K562 (cell line): ENCODE measurements at regions not wholly inside any gene's neighbourhood (a gene's known extent, or its start where the extent isn't known, plus 50 kb on each side); places are given as distances from the start of the nearest gene placed in this dataset.

Experiments used
- ATAC-seq: fragments of 200-7000 bp; cut with Tn5 transposase; 3 replicates; pipeline ENCODE4 v1.9.1; 2020; ENCODE audit warnings: moderate library complexity
- BruUV-seq: library from RNA; stranded (reverse); fragments of 400-500 nt; replicated peaks from 2 replicates; lab custom pipeline; 2021; lab: Mats Ljungman, UMichigan
- CTCF ChIA-PET: fragments of 300-600 bp; formaldehyde crosslinking; extraction: SDS; loops from one replicate; lab custom pipeline; 2021; ENCODE audit warnings: low intra/inter-chr PET ratio; lab: Yijun Ruan, JAX
- POLR2A ChIA-PET: fragments of 300-600, 350-650 bp; sonication (Branson Sonifier 250); formaldehyde crosslinking; extraction: SDS; loops from one replicate; lab custom pipeline; 2021; ENCODE audit warnings: antibody characterized with exemption, inconsistent platforms; lab: Yijun Ruan, JAX
- DNase-seq, 4 experiments: peaks; one replicate each; pipeline versions ENCODE4 v3.0.0 to v3.0.0-alpha.2; 2011 to 2018; ENCODE audit warnings: low spot score in 3 of 4, mixed read lengths in 3 of 4; ENCODE audit errors: extremely low read depth in 1 of 4
- FAIRE-seq: peaks from 2 replicates; lab custom pipeline; 2011; peaks lifted over from hg19 to GRCh38; lab: Jason Lieb, UNC
- H2AFZ ChIP-seq: 2 replicates; pipeline ENCODE4 v1.6.0; 2011; ENCODE audit warnings: low read depth, low read length, control low read depth, inconsistent platforms
- H3K27ac ChIP-seq: fragments of 200-600 bp; 3 replicates; pipeline ENCODE4 v1.8.0; 2011; ENCODE audit warnings: low read depth, mild to moderate bottlenecking, control low read depth, inconsistent platforms, low read length, moderate library complexity, mixed read lengths; ENCODE audit errors: extremely low read depth
- H3K27me3 ChIP-seq, 2 experiments: fragments of 300-600 bp in 1 of 2; 2 replicates in 1 of 2; 3 replicates in 1 of 2; pipeline versions ENCODE4 v1.6.0 to v1.8.0; 2011; ENCODE audit warnings: inconsistent platforms in 2 of 2, low read length in 2 of 2, mild to moderate bottlenecking in 1 of 2, mixed read lengths in 1 of 2, moderate library complexity in 1 of 2; ENCODE audit not compliant: control insufficient read depth in 2 of 2, insufficient read depth in 2 of 2
- H3K36me3 ChIP-seq: fragments of 300-600 bp; 3 replicates; pipeline ENCODE4 v1.8.0; 2011; ENCODE audit warnings: mild to moderate bottlenecking, low read length, inconsistent platforms; ENCODE audit not compliant: control insufficient read depth, insufficient read depth
- H3K4me1 ChIP-seq, 2 experiments: fragments of 200-600 bp in 1 of 2; replicated peaks in 1 of 2; 2 replicates in 1 of 2; 3 replicates in 1 of 2; pipeline versions ENCODE4 v1.5.1 to v1.8.0; 2011; ENCODE audit warnings: inconsistent platforms in 2 of 2, low read length in 2 of 2, mild to moderate bottlenecking in 1 of 2, mixed read lengths in 1 of 2, moderate library complexity in 1 of 2; ENCODE audit not compliant: control insufficient read depth in 2 of 2, insufficient read depth in 2 of 2
- H3K4me2 ChIP-seq: 2 replicates; pipeline ENCODE4 v1.6.1; 2011; ENCODE audit warnings: low read length, control low read depth, inconsistent platforms, mixed read lengths; ENCODE audit not compliant: insufficient read depth
- H3K4me3 ChIP-seq: fragments of 200-600 bp; sonication (generic), shearing (Covaris generic); 2 replicates; pipeline ENCODE4 v1.5.1; 2016; ENCODE audit warnings: control low read depth, inconsistent platforms
- H3K79me2 ChIP-seq: fragments of 200-600 bp; 3 replicates; pipeline ENCODE4 v1.8.0; 2011; ENCODE audit warnings: low read length, inconsistent platforms; ENCODE audit not compliant: control insufficient read depth, insufficient read depth
- H3K9ac ChIP-seq, 2 experiments: 2 replicates each; pipeline versions ENCODE4 v1.6.0 to v1.6.1; 2011; ENCODE audit warnings: low read depth in 2 of 2, low read length in 2 of 2, control low read depth in 1 of 2, inconsistent platforms in 1 of 2, mild to moderate bottlenecking in 1 of 2, mixed read lengths in 1 of 2; ENCODE audit not compliant: insufficient read depth in 1 of 2
- H3K9me1 ChIP-seq: one replicate; pipeline ENCODE4 v1.6.0; 2011; ENCODE audit warnings: inconsistent platforms, mild to moderate bottlenecking, low read length, moderate library complexity; ENCODE audit not compliant: control insufficient read depth, insufficient read depth
- H3K9me3 ChIP-seq: replicated peaks from 2 replicates; pipeline ENCODE4 v1.5.1; 2011; ENCODE audit warnings: low read depth, low read length, inconsistent platforms; ENCODE audit not compliant: control insufficient read depth, insufficient read depth
- H4K20me1 ChIP-seq: replicated peaks from 2 replicates; pipeline ENCODE4 v1.6.1; 2011; ENCODE audit warnings: low read length, inconsistent platforms, mixed read lengths; ENCODE audit not compliant: control insufficient read depth, insufficient read depth
- CHD4 ChIP-seq: fragments of 200-600 bp; sonication (generic); IDR thresholded peaks from 3 replicates; pipeline ENCODE4 v1.6.1; 2012; ENCODE audit warnings: low read depth, mild to moderate bottlenecking, mixed read lengths, low read length, inconsistent platforms; ENCODE audit not compliant: insufficient read depth, insufficient replicate concordance, poor library complexity, severe bottlenecking
- RBFOX2 ChIP-seq: fragments of 200-400 bp; formaldehyde crosslinking; IDR thresholded peaks from 2 replicates; pipeline ENCODE4 v1.6.1; 2017; ENCODE audit warnings: low read depth, mild to moderate bottlenecking, low read length, moderate library complexity
- ZZZ3 ChIP-seq: fragments of 450-650 bp; IDR thresholded peaks from 2 replicates; pipeline ENCODE4 v1.6.1; 2016; ENCODE audit warnings: antibody characterized with exemption, mild to moderate bottlenecking, moderate library complexity
- WGBS: fragments of 100-300 bp; shearing (Covaris generic); methylation state at CpG from one replicate; pipeline ENCODE4 v1.1.6; 2016; ENCODE audit warnings: low coverage, mixed read lengths; ENCODE audit not compliant: insufficient coverage; ENCODE audit errors: missing lambda C conversion rate; 5-methylcytosine and 5-hydroxymethylcytosine counted together
- in situ Hi-C: fragments of 300-500 bp; cut with MboI; formaldehyde crosslinking; loops from 4 replicates; pipeline ENCODE4 v1.15.0; 2018; ENCODE audit warnings: inconsistent platforms, mixed read lengths
- intact Hi-C: fragments of 100-400 bp; cut with micrococcal nuclease; formaldehyde crosslinking; loops from 2 replicates; pipeline ENCODE4 v1.14.2; 2022

GRCh38 chr17:55897301-55897700 is 146.4 kb downstream of the PCTP start:
- Histone ChIP-seq H3K79me2 (no peaks in the 10 kb centered on the region), H3K4me2 (no peak overlapping the region), H4K20me1 (no peaks in the 10 kb centered on the region), H3K4me1 (no peaks in the 10 kb centered on the region), H3K27ac (no peak overlapping the region), H3K9me1 (no peaks in the 10 kb centered on the region), H3K36me3 (no peaks in the 10 kb centered on the region), H3K9me3 (no peaks in the 10 kb centered on the region), H3K4me3 (no peak overlapping the region), H3K27me3 (no peaks in the 10 kb centered on the region; a peak in 1 of 5 replicates), H3K9ac (no peak overlapping the region), H2AFZ (no peak overlapping the region)
- FAIRE-seq: no peak
- in situ Hi-C loops (no loop called here), intact Hi-C loops (no loop called here)
- BruUV-seq: no TSS peak
- ChIA-PET CTCF (no interaction called here), POLR2A (interaction anchor here (0.6 kb wide), 1 partner anchor 81 kb away, joined by 3 read pairs; no protein-coding TSS in a partner anchor)
- ATAC-seq: no peak
- 0% methylated on average over 3 of the region's 4 CpGs for WGBS
- no peak for DNase-seq
- TF ChIP-seq CHD4: no peak

GRCh38 chr17:55898195-55898594 is 147.3 kb downstream of the PCTP start:
- Histone ChIP-seq H3K79me2 (no peaks in the 10 kb centered on the region), H3K9me3 (no peaks in the 10 kb centered on the region), H2AFZ (no peak overlapping the region), H3K27ac (no peak overlapping the region), H3K4me1 (no peaks in the 10 kb centered on the region), H3K36me3 (no peaks in the 10 kb centered on the region), H3K9me1 (no peaks in the 10 kb centered on the region), H4K20me1 (no peaks in the 10 kb centered on the region), H3K27me3 (no peaks in the 10 kb centered on the region; a peak in 1 of 5 replicates), H3K4me2 (no peak overlapping the region), H3K4me3 (no peak overlapping the region), H3K9ac (no peak overlapping the region)
- ChIA-PET POLR2A (no interaction called here), CTCF (no interaction called here)
- in situ Hi-C loops (no loop called here), intact Hi-C loops (no loop called here)
- no TSS peak for BruUV-seq
- no peak for FAIRE-seq
- TF ChIP-seq RBFOX2: no peak
- no peak for TF ChIP-seq ZZZ3
- DNase-seq: no peak
- no peak for ATAC-seq
- WGBS: 0% methylated on average over 1 of the region's 1 CpG
